Endothelial cell of umbilical vein (primary cell): ENCODE measurements at regions not wholly inside any gene's neighbourhood (a gene's known extent, or its start where the extent isn't known, plus 50 kb on each side); places are given as distances from the start of the nearest gene placed in this dataset.

ENCODE experiments used
- EZH2 ChIP-seq: IDR thresholded peaks from 2 replicates; pipeline ENCODE4 v1.6.1; 2012; ENCODE audit warnings: borderline replicate concordance, low read depth, mild to moderate bottlenecking, moderate library complexity, low read length, inconsistent platforms; ENCODE audit not compliant: severe bottlenecking
- GATA2 ChIP-seq: IDR thresholded peaks from 2 replicates; pipeline ENCODE4 v1.7.0; 2011; ENCODE audit warnings: low read depth, mild to moderate bottlenecking, moderate library complexity, mixed read lengths, low read length; ENCODE audit not compliant: insufficient read length, insufficient read depth
- MYC ChIP-seq: IDR thresholded peaks from one replicate; pipeline ENCODE4 v1.6.1; 2011; ENCODE audit warnings: mild to moderate bottlenecking, low read depth, low read length
- POLR2A ChIP-seq: IDR thresholded peaks from 2 replicates; pipeline ENCODE4 v1.6.1; 2012; ENCODE audit warnings: low read depth, mild to moderate bottlenecking, control low read depth, low read length
- TF ChIP-seq, protein P1 (sequence below), 2 donors: IDR thresholded peaks; 1 replicate in 1 of 2; 2 replicates in 1 of 2; pipeline ENCODE4 v1.5.1; 2011; ENCODE audit warnings: low read length in 2 of 2, mild to moderate bottlenecking in 2 of 2, moderate library complexity in 2 of 2, control low read depth in 1 of 2, inconsistent platforms in 1 of 2, low read depth in 1 of 2; ENCODE audit not compliant: insufficient read depth in 1 of 2; ENCODE audit errors: extremely low read depth in 1 of 2

DNA sequence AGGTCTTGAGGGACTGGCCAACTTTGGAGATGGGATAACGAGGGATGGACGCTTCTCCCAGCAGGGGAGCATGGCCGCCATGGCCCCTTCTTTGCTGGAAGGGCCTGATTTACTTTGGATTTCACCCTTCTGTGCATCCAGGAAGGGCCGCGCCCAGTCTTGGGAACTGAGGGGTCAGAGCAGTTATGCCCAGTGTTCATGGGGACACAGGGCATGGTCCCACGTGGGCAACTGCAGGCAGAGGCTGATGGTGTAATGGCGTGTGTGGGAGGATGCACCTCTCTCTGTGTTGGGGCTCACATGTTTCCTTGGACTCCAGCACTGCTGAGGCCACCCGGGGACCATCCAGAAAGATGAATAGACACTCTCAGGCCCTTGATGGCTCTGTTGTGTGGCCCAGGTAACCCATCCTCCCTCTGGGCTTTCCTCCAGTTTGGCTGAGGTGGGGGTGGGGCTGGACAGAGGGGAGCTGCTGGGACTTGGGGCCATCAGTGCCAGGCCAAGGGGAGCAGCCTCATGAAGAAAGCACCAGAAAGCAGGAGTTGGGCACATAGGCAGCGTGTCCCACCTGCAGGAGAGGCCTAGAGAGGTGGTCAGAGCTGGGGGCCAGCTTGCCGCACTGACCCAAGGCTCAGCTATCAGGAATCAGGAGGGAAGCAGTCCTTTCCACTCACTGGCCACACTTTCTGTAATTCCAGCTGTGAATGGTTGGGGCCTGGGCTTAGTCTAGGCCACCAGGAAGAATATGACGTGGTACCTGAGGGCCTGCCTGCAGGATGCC is 1033.9 kb downstream of the TBC1D22A start:
- TF ChIP-seq EZH2 (no peak), MYC (no peak), POLR2A (no peak), GATA2 (no peak)
- TF ChIP-seq, protein P1, sequence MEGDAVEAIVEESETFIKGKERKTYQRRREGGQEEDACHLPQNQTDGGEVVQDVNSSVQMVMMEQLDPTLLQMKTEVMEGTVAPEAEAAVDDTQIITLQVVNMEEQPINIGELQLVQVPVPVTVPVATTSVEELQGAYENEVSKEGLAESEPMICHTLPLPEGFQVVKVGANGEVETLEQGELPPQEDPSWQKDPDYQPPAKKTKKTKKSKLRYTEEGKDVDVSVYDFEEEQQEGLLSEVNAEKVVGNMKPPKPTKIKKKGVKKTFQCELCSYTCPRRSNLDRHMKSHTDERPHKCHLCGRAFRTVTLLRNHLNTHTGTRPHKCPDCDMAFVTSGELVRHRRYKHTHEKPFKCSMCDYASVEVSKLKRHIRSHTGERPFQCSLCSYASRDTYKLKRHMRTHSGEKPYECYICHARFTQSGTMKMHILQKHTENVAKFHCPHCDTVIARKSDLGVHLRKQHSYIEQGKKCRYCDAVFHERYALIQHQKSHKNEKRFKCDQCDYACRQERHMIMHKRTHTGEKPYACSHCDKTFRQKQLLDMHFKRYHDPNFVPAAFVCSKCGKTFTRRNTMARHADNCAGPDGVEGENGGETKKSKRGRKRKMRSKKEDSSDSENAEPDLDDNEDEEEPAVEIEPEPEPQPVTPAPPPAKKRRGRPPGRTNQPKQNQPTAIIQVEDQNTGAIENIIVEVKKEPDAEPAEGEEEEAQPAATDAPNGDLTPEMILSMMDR (IDR thresholded peaks at IDR 0.05; ENCODE audit: extremely low read depth in 1 of 2, insufficient read depth in 1 of 2, low read depth in 1 of 2, low read length in 2 of 2): no peak
